Upper lobe of left lung (tissue), 6 donors: ENCODE measurements at regions not wholly inside any gene's neighbourhood (a gene's known extent, or its start where the extent isn't known, plus 50 kb on each side); places are given as distances from the start of the nearest gene placed in this dataset.

Experiments used
- ATAC-seq, 2 donors: fragments of 200-7000 bp; cut with Tn5 transposase; one replicate each; pipeline ENCODE4 v1.9.1; 2022; ENCODE audit warnings: mild to moderate bottlenecking in 2 of 2, moderate library complexity in 2 of 2; ENCODE audit not compliant: low FRiP score in 2 of 2
- DNase-seq, 2 donors: peaks; one replicate each; pipeline ENCODE4 v3.0.0-alpha.2; 2019 to 2020
- H3K27ac ChIP-seq, 4 donors: fragments of 200-600 bp; sonication (generic); one replicate each; pipeline ENCODE4 v1.5.1; 2016 to 2019
- H3K27me3 ChIP-seq, 4 donors: fragments of 200-600 bp; sonication (generic); one replicate each; pipeline ENCODE4 v1.5.1; 2017 to 2019
- H3K36me3 ChIP-seq, 4 donors: fragments of 200-600 bp; sonication (generic); one replicate each; pipeline ENCODE4 v1.5.1; 2016 to 2019
- H3K4me1 ChIP-seq, 4 donors: fragments of 200-600 bp; sonication (generic); one replicate each; pipeline ENCODE4 v1.5.1; 2018 to 2019
- H3K4me3 ChIP-seq, 4 donors: fragments of 200-600 bp; sonication (generic); one replicate each; pipeline ENCODE4 v1.5.1; 2017 to 2019; ENCODE audit warnings: mild to moderate bottlenecking in 2 of 4, moderate library complexity in 1 of 4
- H3K9me3 ChIP-seq, 4 donors: fragments of 200-600 bp; sonication (generic); one replicate each; pipeline ENCODE4 v1.5.1; 2018 to 2019
- EP300 ChIP-seq, 4 donors: sonication (generic); formaldehyde crosslinking; IDR thresholded peaks; one replicate each; pipeline ENCODE4 v1.5.1; 2017; ENCODE audit warnings: antibody characterized with exemption in 4 of 4, control low read depth in 2 of 4
- POLR2A ChIP-seq, 4 donors: fragments of 450-650 bp; IDR thresholded peaks; one replicate each; pipeline ENCODE4 v1.5.1; 2016 to 2017; ENCODE audit warnings: antibody characterized with exemption in 4 of 4, mild to moderate bottlenecking in 2 of 4
- POLR2AphosphoS5 ChIP-seq, 2 donors: sonication (generic); formaldehyde crosslinking; IDR thresholded peaks; one replicate each; pipeline ENCODE4 v1.5.1; 2017; ENCODE audit warnings: antibody characterized with exemption in 2 of 2
- WGBS, 2 donors: methylation state at CpG; one replicate each; pipeline ENCODE4 v1.1.5; 2017 to 2018; 5-methylcytosine and 5-hydroxymethylcytosine counted together
- TF ChIP-seq, protein P1 (sequence below), 6 experiments: fragments of 450-650 bp in 4 of 6; fragments of 200-600 bp in 2 of 6; sonication (generic) in 2 of 6; IDR thresholded peaks; one replicate each; pipeline ENCODE4 v1.5.1; 2016 to 2019; ENCODE audit warnings: antibody characterized with exemption in 6 of 6
- donor health status: DM: no; HTN: no; CAD: no; lungs with moderate emphysema.
- donor health status: DM: no; HTN: yes; CAD: no; lungs with severe emphysema.

DNA sequence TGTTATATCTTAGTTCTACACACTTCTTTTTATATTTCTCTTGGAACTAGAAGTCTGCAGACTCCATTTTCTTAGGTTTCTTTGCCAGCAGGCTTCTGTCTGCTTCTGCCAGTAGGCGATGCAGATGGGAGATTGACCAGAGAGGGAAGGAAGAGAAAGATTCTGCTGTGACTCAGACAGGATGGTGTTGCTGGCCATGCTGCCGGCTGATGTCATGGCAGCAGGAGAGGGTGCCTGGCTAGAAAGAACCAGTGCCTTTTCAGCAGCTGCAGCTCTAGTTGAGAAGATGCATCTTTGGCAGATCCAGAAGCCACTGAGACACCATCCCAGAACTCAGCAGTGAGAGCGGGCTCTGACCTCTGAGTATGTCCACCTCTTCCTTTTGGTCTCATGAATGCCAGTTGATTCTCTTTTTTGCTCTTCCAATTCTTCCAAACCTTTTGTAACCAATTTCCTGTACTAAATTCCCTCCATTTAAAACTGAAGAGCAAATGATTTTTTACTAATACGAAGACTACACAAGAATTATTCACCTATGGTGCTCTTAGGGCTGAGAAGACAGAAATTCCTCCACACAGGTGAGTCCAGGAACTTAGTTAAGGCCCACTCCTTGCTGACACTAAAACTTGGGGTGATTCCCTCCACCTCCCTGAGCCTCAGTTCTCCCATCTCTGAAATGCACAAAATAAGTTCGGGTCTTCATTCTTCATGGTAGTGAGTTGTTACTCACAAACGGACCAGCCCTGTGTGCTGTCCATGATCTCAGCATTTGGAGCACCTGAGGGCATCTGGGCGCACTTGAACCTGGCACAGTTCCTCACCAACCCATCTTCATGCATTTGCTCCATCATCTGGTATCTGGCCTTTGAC lies 200.7 kb downstream of the MYCN start:
- H3K4me1 ChIP-seq, result no peaks in the 10 kb centered on the region
- H3K4me3 ChIP-seq, result no peak overlapping the region
- TF ChIP-seq, protein P1, sequence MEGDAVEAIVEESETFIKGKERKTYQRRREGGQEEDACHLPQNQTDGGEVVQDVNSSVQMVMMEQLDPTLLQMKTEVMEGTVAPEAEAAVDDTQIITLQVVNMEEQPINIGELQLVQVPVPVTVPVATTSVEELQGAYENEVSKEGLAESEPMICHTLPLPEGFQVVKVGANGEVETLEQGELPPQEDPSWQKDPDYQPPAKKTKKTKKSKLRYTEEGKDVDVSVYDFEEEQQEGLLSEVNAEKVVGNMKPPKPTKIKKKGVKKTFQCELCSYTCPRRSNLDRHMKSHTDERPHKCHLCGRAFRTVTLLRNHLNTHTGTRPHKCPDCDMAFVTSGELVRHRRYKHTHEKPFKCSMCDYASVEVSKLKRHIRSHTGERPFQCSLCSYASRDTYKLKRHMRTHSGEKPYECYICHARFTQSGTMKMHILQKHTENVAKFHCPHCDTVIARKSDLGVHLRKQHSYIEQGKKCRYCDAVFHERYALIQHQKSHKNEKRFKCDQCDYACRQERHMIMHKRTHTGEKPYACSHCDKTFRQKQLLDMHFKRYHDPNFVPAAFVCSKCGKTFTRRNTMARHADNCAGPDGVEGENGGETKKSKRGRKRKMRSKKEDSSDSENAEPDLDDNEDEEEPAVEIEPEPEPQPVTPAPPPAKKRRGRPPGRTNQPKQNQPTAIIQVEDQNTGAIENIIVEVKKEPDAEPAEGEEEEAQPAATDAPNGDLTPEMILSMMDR (IDR thresholded peaks at IDR 0.05), result no peak
- TF ChIP-seq POLR2AphosphoS5 (IDR thresholded peaks at IDR 0.05), result no peak
- TF ChIP-seq POLR2A (IDR thresholded peaks at IDR 0.05), result no peak
- TF ChIP-seq EP300 (IDR thresholded peaks at IDR 0.05), result no peak
- no peaks in the 10 kb centered on the region for H3K9me3 ChIP-seq
- H3K27me3 ChIP-seq, result no peaks in the 10 kb centered on the region
- H3K36me3 ChIP-seq, result no peaks in the 10 kb centered on the region
- H3K27ac ChIP-seq, result no peak overlapping the region
- ATAC-seq (no peak), DNase-seq (no peak)
- WGBS, 2 donors, result 82 to 85% methylated on average over 7 of the region's 7 CpGs

DNA sequence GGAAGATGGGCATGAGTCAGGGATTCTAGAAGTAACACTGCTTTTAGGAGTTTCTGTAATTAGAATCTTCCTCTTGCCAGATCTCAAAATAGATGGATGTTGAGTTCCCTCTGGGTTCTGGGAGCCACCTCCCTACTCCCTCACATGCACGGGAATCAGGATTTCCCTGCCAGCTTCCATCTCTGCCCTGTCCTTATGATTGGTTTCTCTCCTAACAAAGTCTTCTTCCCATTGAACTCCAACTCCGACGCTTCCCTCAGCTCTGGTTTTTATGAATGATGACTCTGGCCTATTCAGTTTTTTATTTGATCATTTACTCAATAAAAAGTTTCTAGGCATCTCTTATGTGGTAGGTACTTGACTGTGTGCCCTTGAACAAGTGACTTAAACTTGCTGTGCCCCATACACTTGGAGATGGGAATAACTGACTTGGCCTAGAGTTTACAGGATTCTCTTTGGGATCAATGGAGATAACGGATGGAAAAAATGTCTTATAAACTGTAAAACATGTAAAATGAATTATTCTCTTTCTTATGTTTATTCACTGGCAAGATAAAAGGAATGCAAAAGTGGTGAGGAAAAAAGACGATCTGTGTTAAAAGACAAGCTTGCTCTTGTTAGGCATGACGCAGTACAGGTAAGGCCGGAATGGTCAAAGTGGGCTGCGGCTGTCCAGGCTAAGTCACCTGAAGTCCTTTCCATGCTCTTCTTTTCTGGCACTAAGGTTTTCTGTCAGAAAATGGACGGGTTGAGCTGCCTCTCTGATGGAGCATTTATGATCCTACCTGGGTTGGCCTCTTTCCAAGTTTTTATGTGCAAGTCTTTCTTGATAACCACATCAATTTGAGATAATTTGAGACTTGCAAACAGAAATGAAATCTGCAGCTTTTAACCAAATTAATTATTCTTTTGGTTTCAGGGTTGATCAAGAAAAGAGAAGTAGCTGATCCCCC lies 199.6 kb downstream of the MYCN start:
- no peaks in the 10 kb centered on the region for H3K36me3 ChIP-seq
- no peak overlapping the region for H3K27ac ChIP-seq
- no peaks in the 10 kb centered on the region for H3K9me3 ChIP-seq
- no peaks in the 10 kb centered on the region for H3K4me1 ChIP-seq
- WGBS, 2 donors, result 82 to 95% methylated on average over 9 of the region's 9 CpGs
- no peak for TF ChIP-seq POLR2A (IDR thresholded peaks at IDR 0.05)
- no peak for DNase-seq
- no peak overlapping the region for H3K4me3 ChIP-seq
- no peak for ATAC-seq
- H3K27me3 ChIP-seq, result no peaks in the 10 kb centered on the region

DNA sequence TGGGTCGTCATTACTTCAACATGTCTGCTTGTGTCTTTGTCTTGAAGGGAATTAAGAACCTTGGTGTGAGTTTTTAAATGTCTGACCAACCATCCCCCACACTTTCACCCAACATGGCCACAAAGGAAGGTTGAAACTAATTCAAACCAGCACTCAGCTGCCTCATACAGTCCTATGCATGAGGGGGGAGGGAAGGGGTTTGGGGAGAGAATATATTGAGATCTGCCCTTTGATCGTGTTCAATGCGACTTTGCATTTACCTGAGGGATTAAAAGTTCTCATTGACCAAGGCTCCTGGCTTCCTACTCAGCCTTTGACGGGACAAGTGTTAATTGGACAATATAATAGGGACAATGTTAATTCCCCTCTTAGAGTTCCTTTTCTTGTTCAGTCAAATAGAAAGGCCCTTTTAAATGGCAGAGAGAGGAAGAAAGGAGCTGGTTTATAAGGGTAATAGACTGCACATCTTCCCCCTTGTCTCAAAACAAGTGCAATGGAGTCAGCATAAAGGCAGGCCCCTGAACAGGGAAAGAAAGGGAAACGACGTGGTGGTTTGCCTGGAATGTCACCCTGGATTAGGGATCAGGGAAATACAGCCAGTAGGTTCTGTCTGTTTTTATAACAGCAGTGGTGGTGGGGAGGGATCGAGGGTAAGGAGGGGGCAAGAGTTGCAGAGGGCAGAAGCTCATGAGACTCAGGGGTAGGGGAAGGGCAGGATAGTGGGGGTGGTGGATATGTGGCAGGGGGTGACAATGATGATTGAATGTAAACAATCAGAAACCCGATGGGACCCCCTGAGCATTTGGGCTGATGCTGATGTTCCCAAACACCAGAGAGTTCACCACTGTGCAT lies 198.7 kb downstream of the MYCN start:
- TF ChIP-seq, protein P1 (IDR thresholded peaks at IDR 0.05), result no peak
- TF ChIP-seq EP300 (IDR thresholded peaks at IDR 0.05) (no peak), POLR2A (IDR thresholded peaks at IDR 0.05) (no peak), POLR2AphosphoS5 (IDR thresholded peaks at IDR 0.05) (no peak)
- ATAC-seq (no peak), DNase-seq (no peak)
- no peaks in the 10 kb centered on the region for H3K9me3 ChIP-seq
- no peaks in the 10 kb centered on the region for H3K4me1 ChIP-seq
- no peak overlapping the region for H3K27ac ChIP-seq
- no peak overlapping the region for H3K4me3 ChIP-seq
- WGBS, 2 donors, result 76 to 88% methylated on average over 8 of the region's 8 CpGs
- no peaks in the 10 kb centered on the region for H3K36me3 ChIP-seq
- H3K27me3 ChIP-seq, result no peaks in the 10 kb centered on the region

DNA sequence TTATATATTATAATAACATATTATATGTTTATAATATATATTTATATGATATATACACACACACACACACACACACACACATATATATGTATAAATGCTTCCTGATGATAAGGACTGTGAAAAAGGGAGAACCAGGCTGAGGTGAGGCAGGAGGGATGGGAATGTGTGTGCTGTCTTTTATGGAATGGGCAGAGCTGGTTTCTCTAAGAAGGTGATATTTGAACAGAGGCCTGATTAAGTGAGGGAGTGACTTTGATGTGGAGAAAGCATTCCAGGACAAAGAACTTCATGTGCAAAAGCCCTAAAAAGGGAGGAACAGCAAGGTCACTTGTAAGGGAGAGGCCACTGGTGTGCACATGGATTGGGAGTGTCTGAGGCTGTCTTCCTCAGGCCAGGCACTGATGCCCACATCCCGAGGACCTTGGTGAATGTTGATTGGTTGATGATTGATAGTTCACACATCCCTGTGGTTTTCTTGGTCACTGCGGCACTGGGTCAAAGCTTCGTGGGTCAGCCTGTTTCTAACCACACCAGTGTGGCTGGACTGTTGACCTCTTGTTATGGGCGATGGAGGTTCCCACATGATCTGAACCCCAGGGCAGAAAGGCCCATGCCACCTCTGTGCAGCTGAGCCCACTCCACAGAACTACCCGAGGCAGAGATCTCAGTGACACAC lies 196.9 kb downstream of the MYCN start:
- Histone ChIP-seq H3K4me1 (no peaks in the 10 kb centered on the region), H3K4me3 (no peak overlapping the region), H3K27me3 (no peaks in the 10 kb centered on the region), H3K27ac (no peak overlapping the region), H3K9me3 (no peaks in the 10 kb centered on the region), H3K36me3 (no peaks in the 10 kb centered on the region)
- TF ChIP-seq, protein P1 (IDR thresholded peaks at IDR 0.05), result no peak
- no peak for TF ChIP-seq POLR2A (IDR thresholded peaks at IDR 0.05)
- no peak for TF ChIP-seq POLR2AphosphoS5 (IDR thresholded peaks at IDR 0.05)
- TF ChIP-seq EP300 (IDR thresholded peaks at IDR 0.05), result no peak
- 86 to 89% methylated on average over 5 of the region's 5 CpGs for WGBS, 2 donors
- ATAC-seq, result no peak
- DNase-seq, result no peak
